Keratinocyte (primary cell): ENCODE measurements at regions not wholly inside any gene's neighbourhood (a gene's known extent, or its start where the extent isn't known, plus 50 kb on each side); places are given as distances from the start of the nearest gene placed in this dataset.
A peak's percentile ranks its signal among the peaks of the same experiment; 100 is the strongest.
"Not testable (repeated sequence)": the region's sequence is repeated elsewhere in the genome, so short reads cannot be mapped to it uniquely, and the experiment has no call there.

Experiments
- DNase-seq: peaks from one replicate; pipeline ENCODE4 v3.0.0-alpha.2; 2011; ENCODE audit warnings: low read depth, missing footprints, low spot score
- FAIRE-seq: peaks from 2 replicates; lab custom pipeline; 2011; peaks lifted over from hg19 to GRCh38; lab: Jason Lieb, UNC
- H2AFZ ChIP-seq: 2 replicates; pipeline ENCODE4 v1.6.0; 2012; ENCODE audit warnings: low read length, control low read depth, inconsistent platforms; ENCODE audit not compliant: control insufficient read depth
- H3K27ac ChIP-seq: 2 replicates; pipeline ENCODE4 v1.5.1; 2011; ENCODE audit warnings: low read length; ENCODE audit not compliant: control insufficient read depth, insufficient read depth
- H3K27me3 ChIP-seq: 3 replicates; pipeline ENCODE4 v1.6.0; 2011; ENCODE audit warnings: low read length; ENCODE audit not compliant: control insufficient read depth, insufficient read depth; ENCODE audit errors: extremely low read depth
- H3K36me3 ChIP-seq, 2 experiments: 2 replicates in 1 of 2; 3 replicates in 1 of 2; pipeline ENCODE4 v1.5.1; 2011; ENCODE audit warnings: low read length in 2 of 2, mild to moderate bottlenecking in 1 of 2; ENCODE audit not compliant: control insufficient read depth in 2 of 2, insufficient read depth in 2 of 2; ENCODE audit errors: extremely low read depth in 1 of 2
- H3K4me1 ChIP-seq: 3 replicates; pipeline ENCODE4 v1.5.1; 2011; ENCODE audit warnings: low read length; ENCODE audit not compliant: control insufficient read depth, insufficient read depth; ENCODE audit errors: extremely low read depth
- H3K4me2 ChIP-seq: 3 replicates; pipeline ENCODE4 v1.6.0; 2011; ENCODE audit warnings: low read depth, low read length; ENCODE audit not compliant: control insufficient read depth, insufficient read depth; ENCODE audit errors: extremely low read depth
- H3K4me3 ChIP-seq, 3 experiments: fragments of 200-600 bp in 1 of 3; sonication (generic) in 1 of 3; 2 replicates in 2 of 3; 3 replicates in 1 of 3; pipeline ENCODE4 v1.5.1; 2011 to 2016; ENCODE audit warnings: low read length in 3 of 3, mild to moderate bottlenecking in 3 of 3, control low read depth in 2 of 3, inconsistent platforms in 1 of 3, low read depth in 1 of 3, mixed read lengths in 1 of 3, mixed run types in 1 of 3, moderate library complexity in 1 of 3; ENCODE audit not compliant: control insufficient read depth in 2 of 3, insufficient read depth in 2 of 3; ENCODE audit errors: extremely low read depth in 1 of 3
- H3K79me2 ChIP-seq: 2 replicates; pipeline ENCODE4 v1.6.0; 2012; ENCODE audit warnings: low read length; ENCODE audit not compliant: control insufficient read depth, insufficient read depth
- H3K9ac ChIP-seq: 3 replicates; pipeline ENCODE4 v1.6.0; 2011; ENCODE audit warnings: low read length; ENCODE audit not compliant: control insufficient read depth, insufficient read depth; ENCODE audit errors: extremely low read depth
- H3K9me1 ChIP-seq: 3 replicates; pipeline ENCODE4 v1.6.0; 2011; ENCODE audit warnings: low read length; ENCODE audit not compliant: control insufficient read depth, insufficient read depth; ENCODE audit errors: extremely low read depth
- H3K9me3 ChIP-seq: 2 replicates; pipeline ENCODE4 v1.5.1; 2012; ENCODE audit warnings: low read depth, low read length; ENCODE audit not compliant: control insufficient read depth
- H4K20me1 ChIP-seq: 3 replicates; pipeline ENCODE4 v1.6.0; 2011; ENCODE audit warnings: low read length; ENCODE audit not compliant: control insufficient read depth, insufficient read depth; ENCODE audit errors: extremely low read depth
- EZH2 ChIP-seq: IDR thresholded peaks from one replicate; pipeline ENCODE4 v1.6.1; 2012; ENCODE audit warnings: inconsistent platforms, mild to moderate bottlenecking, low read length, moderate library complexity
- dilution Hi-C: fragments of 300-500 bp; cut with MboI; formaldehyde crosslinking; loops from one replicate; pipeline ENCODE4 v1.7.0; 2020; ENCODE audit warnings: low sequenced_read_pairs; ENCODE audit not compliant: extremely low pct_ligation_motif_present
- TF ChIP-seq, protein P1 (sequence below), 3 experiments: IDR thresholded peaks in 1 of 3; conservative IDR thresholded peaks in 1 of 3; optimal IDR thresholded peaks in 1 of 3; 2 replicates in 2 of 3; 3 replicates in 1 of 3; pipeline versions ENCODE3 to v1.5.1; 2011; ENCODE audit warnings: low read length in 3 of 3, mild to moderate bottlenecking in 3 of 3, moderate library complexity in 2 of 3, control low read depth in 1 of 3, inconsistent platforms in 1 of 3; ENCODE audit not compliant: insufficient read depth in 2 of 3; ENCODE audit errors: extremely low read depth in 1 of 3

GRCh38 chr2:109721626-109722025, 72.5 kb upstream of the RGPD5 start:
- FAIRE-seq: no peak
- DNase-seq: no peak
- H3K27ac ChIP-seq: peak overlapping the region; percentile 66
- H4K20me1 ChIP-seq: no peaks in the 10 kb centered on the region
- peak overlapping the region; percentile 2 for H3K9ac ChIP-seq
- dilution Hi-C loops: no loop called here
- H2AFZ ChIP-seq: peak overlapping the region; percentile 70
- H3K36me3 ChIP-seq: no peaks in the 10 kb centered on the region
- H3K4me1 ChIP-seq: peaks cover 24% of the 10 kb centered on the region
- no peaks in the 10 kb centered on the region for H3K9me1 ChIP-seq
- H3K4me2 ChIP-seq: peak overlapping the region; percentile 83
- no peaks in the 10 kb centered on the region for H3K27me3 ChIP-seq
- no peak for TF ChIP-seq EZH2
- TF ChIP-seq, protein P1, sequence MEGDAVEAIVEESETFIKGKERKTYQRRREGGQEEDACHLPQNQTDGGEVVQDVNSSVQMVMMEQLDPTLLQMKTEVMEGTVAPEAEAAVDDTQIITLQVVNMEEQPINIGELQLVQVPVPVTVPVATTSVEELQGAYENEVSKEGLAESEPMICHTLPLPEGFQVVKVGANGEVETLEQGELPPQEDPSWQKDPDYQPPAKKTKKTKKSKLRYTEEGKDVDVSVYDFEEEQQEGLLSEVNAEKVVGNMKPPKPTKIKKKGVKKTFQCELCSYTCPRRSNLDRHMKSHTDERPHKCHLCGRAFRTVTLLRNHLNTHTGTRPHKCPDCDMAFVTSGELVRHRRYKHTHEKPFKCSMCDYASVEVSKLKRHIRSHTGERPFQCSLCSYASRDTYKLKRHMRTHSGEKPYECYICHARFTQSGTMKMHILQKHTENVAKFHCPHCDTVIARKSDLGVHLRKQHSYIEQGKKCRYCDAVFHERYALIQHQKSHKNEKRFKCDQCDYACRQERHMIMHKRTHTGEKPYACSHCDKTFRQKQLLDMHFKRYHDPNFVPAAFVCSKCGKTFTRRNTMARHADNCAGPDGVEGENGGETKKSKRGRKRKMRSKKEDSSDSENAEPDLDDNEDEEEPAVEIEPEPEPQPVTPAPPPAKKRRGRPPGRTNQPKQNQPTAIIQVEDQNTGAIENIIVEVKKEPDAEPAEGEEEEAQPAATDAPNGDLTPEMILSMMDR (optimal IDR thresholded peaks at IDR 0.05 in 1 of 3, IDR thresholded peaks at IDR 0.05 in 1 of 3, conservative IDR thresholded peaks at IDR 0.05 in 1 of 3; ENCODE audit: extremely low read depth in 1 of 3, insufficient read depth in 2 of 3, low read length in 3 of 3): no peak
- no peaks in the 10 kb centered on the region for H3K9me3 ChIP-seq
- no peaks in the 10 kb centered on the region for H3K79me2 ChIP-seq
- peak overlapping the region in 1 of 3 experiments; percentile 57 for H3K4me3 ChIP-seq

GRCh38 chr2:109722026-109722425, 72.1 kb upstream of the RGPD5 start:
- Histone ChIP-seq H3K4me2 (peak overlapping the region; percentile 83), H3K9me3 (no peaks in the 10 kb centered on the region), H3K27ac (peak overlapping the region; percentile 66), H4K20me1 (no peaks in the 10 kb centered on the region), H2AFZ (peak overlapping the region; percentile 70), H3K36me3 (no peaks in the 10 kb centered on the region), H3K9ac (no peak overlapping the region), H3K9me1 (no peaks in the 10 kb centered on the region), H3K4me3 (no peak overlapping the region), H3K79me2 (no peaks in the 10 kb centered on the region), H3K4me1 (peaks cover 24% of the 10 kb centered on the region), H3K27me3 (no peaks in the 10 kb centered on the region)
- dilution Hi-C loops: no loop called here
- DNase-seq (no peak), FAIRE-seq (peak; percentile 85)
- no peak for TF ChIP-seq EZH2
- TF ChIP-seq, protein P1 (optimal IDR thresholded peaks at IDR 0.05 in 1 of 3, IDR thresholded peaks at IDR 0.05 in 1 of 3, conservative IDR thresholded peaks at IDR 0.05 in 1 of 3; ENCODE audit: extremely low read depth in 1 of 3, insufficient read depth in 2 of 3, low read length in 3 of 3): no peak

DNA sequence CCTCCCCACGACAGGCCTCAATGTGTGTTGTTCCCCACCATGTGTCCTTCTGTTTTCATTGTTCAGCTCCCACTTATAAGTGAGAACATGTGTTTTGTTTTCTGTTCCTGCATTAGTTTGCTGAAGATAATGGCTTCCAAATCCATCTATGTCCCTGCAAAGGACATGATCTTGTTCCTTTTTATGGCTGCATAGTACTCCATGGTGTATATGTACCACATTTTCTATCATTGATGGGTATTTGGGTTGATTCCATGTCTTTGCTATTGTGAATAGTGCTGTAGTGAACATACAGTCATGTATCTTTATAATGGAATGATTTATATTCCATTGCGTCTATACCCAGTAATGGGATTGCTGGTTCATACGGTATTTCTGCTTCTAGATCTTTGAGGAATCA, 71.5 kb upstream of the RGPD5 start:
- H3K9ac ChIP-seq, H2AFZ ChIP-seq, DNase-seq, H3K9me3 ChIP-seq, H3K4me3 ChIP-seq, H3K4me2 ChIP-seq, dilution Hi-C loops, H3K9me1 ChIP-seq, H3K36me3 ChIP-seq, FAIRE-seq, H4K20me1 ChIP-seq, H3K27ac ChIP-seq, H3K79me2 ChIP-seq, H3K27me3 ChIP-seq: not testable (repeated sequence)
- H3K4me1 ChIP-seq: peaks cover 24% of the 10 kb centered on the region

DNA sequence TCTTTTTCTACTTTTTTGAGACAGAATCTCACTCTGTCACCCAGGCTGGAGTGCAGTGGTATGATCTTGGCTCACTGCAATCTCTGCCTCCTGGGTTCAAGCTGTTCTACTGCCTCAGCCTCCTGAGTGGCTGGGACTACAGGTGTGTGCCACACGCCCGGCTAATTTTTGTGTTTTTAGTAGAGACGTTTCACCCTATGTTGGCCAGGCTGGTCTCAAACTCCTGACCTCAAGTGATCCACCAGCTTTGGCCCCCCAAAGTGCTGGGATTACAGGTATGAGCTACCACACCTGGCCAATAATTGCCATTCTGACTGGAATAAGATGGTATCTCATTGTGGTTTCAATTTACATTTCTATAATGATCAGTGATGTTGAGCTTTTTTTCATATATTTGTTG, 71.0 kb upstream of the RGPD5 start:
- H3K9ac ChIP-seq, H3K4me2 ChIP-seq, H3K27ac ChIP-seq, H3K9me1 ChIP-seq, FAIRE-seq, H3K4me3 ChIP-seq, H2AFZ ChIP-seq, H4K20me1 ChIP-seq, DNase-seq, H3K27me3 ChIP-seq, dilution Hi-C loops, H3K36me3 ChIP-seq, H3K9me3 ChIP-seq, H3K79me2 ChIP-seq: not testable (repeated sequence)
- peaks cover 24% of the 10 kb centered on the region for H3K4me1 ChIP-seq
